IMR-90 (cell line): ENCODE measurements at regions not wholly inside any gene's neighbourhood (a gene's known extent, or its start where the extent isn't known, plus 50 kb on each side); places are given as distances from the start of the nearest gene placed in this dataset.

Experiments used
- ATAC-seq: fragments of 200-7000 bp; cut with Tn5 transposase; 2 replicates; pipeline ENCODE4 v1.9.1; 2020; ENCODE audit warnings: low read depth, mild to moderate bottlenecking, moderate library complexity
- BruUV-seq: library from RNA; stranded (reverse); fragments of 400-500 nt; replicated peaks from 2 replicates; lab custom pipeline; 2021; lab: Mats Ljungman, UMichigan
- CTCF ChIA-PET: fragments of 300-600 bp; formaldehyde crosslinking; extraction: SDS; loops from one replicate; lab custom pipeline; 2021; ENCODE audit warnings: antibody characterized with exemption; lab: Yijun Ruan, JAX
- POLR2A ChIA-PET: fragments of 300-600 bp; sonication (Branson Sonifier 250); formaldehyde crosslinking; loops from one replicate; lab custom pipeline; 2022; ENCODE audit warnings: antibody characterized with exemption; ENCODE audit not compliant: unreplicated experiment; lab: Charles Lee
- DNase-seq: peaks from one replicate; pipeline ENCODE4 v3.0.0; 2013
- H2AFZ ChIP-seq: replicated peaks from 2 replicates; pipeline ENCODE3; 2013; ENCODE audit warnings: low read length, mild to moderate bottlenecking; ENCODE audit not compliant: poor library complexity
- H2AK5ac ChIP-seq: 2 replicates; pipeline ENCODE4 v1.6.1; 2013; ENCODE audit warnings: low read depth, low read length, inconsistent platforms
- H2AK9ac ChIP-seq: replicated peaks from 2 replicates; pipeline ENCODE3; 2013; ENCODE audit warnings: mild to moderate bottlenecking, low read depth, low read length, moderate library complexity; ENCODE audit not compliant: poor library complexity
- H2BK120ac ChIP-seq: 2 replicates; pipeline ENCODE4 v1.6.1; 2013; ENCODE audit warnings: low read depth, low read length, inconsistent platforms
- H2BK15ac ChIP-seq: 3 replicates; pipeline ENCODE4 v1.6.1; 2013; ENCODE audit warnings: low read depth, low read length, inconsistent platforms
- H2BK20ac ChIP-seq: 2 replicates; pipeline ENCODE4 v1.6.1; 2013; ENCODE audit warnings: low read depth, mild to moderate bottlenecking, inconsistent platforms, low read length, moderate library complexity
- H2BK5ac ChIP-seq: 2 replicates; pipeline ENCODE4 v1.6.1; 2013; ENCODE audit warnings: mild to moderate bottlenecking, low read depth, low read length, inconsistent platforms; ENCODE audit not compliant: poor library complexity, severe bottlenecking
- H3K14ac ChIP-seq: replicated peaks from 2 replicates; pipeline ENCODE4 v1.6.1; 2013; ENCODE audit warnings: low read depth, low read length, inconsistent platforms
- H3K18ac ChIP-seq: 2 replicates; pipeline ENCODE4 v1.6.1; 2013; ENCODE audit warnings: low read depth, low read length, control low read depth
- H3K23ac ChIP-seq: 2 replicates; pipeline ENCODE4 v1.6.1; 2013; ENCODE audit warnings: low read depth, low read length, inconsistent platforms
- H3K27ac ChIP-seq: 2 replicates; pipeline ENCODE4 v1.5.1; 2013; ENCODE audit warnings: mild to moderate bottlenecking, control low read depth, low read length; ENCODE audit not compliant: insufficient read depth
- H3K27me3 ChIP-seq: 2 replicates; pipeline ENCODE4 v1.6.1; 2013; ENCODE audit warnings: low read length; ENCODE audit not compliant: control insufficient read depth, insufficient read depth
- H3K36me3 ChIP-seq: 2 replicates; pipeline ENCODE4 v1.6.1; 2013; ENCODE audit warnings: low read length, mixed read lengths; ENCODE audit not compliant: control insufficient read depth, insufficient read depth
- H3K4ac ChIP-seq: 2 replicates; pipeline ENCODE4 v1.6.1; 2013; ENCODE audit warnings: low read depth, low read length, inconsistent platforms
- H3K4me1 ChIP-seq: 2 replicates; pipeline ENCODE4 v1.6.1; 2013; ENCODE audit warnings: low read length, mixed read lengths; ENCODE audit not compliant: control insufficient read depth, insufficient read depth
- H3K4me2 ChIP-seq: 2 replicates; pipeline ENCODE4 v1.6.1; 2013; ENCODE audit warnings: low read depth, mild to moderate bottlenecking, control low read depth, low read length, moderate library complexity
- H3K4me3 ChIP-seq: 2 replicates; pipeline ENCODE4 v1.5.1; 2013; ENCODE audit warnings: low read depth, mild to moderate bottlenecking, control low read depth, low read length, moderate library complexity; ENCODE audit not compliant: insufficient read depth
- H3K56ac ChIP-seq: 2 replicates; pipeline ENCODE4 v1.6.1; 2013; ENCODE audit warnings: low read length, inconsistent platforms; ENCODE audit not compliant: insufficient read depth; ENCODE audit errors: extremely low read depth
- H3K79me1 ChIP-seq, 2 experiments: 2 replicates each; pipeline ENCODE4 v1.6.1; 2013; ENCODE audit warnings: low read length in 2 of 2, inconsistent platforms in 1 of 2, low read depth in 1 of 2
- H3K9ac ChIP-seq: 2 replicates; pipeline ENCODE4 v1.6.1; 2013; ENCODE audit warnings: low read depth, low read length, control low read depth
- H3K9me1 ChIP-seq: 2 replicates; pipeline ENCODE4 v1.6.1; 2013; ENCODE audit warnings: low read length, inconsistent platforms; ENCODE audit not compliant: insufficient read depth
- H3K9me3 ChIP-seq: 2 replicates; pipeline ENCODE4 v1.6.1; 2013; ENCODE audit warnings: low read length; ENCODE audit not compliant: control insufficient read depth, insufficient read depth
- H4K20me1 ChIP-seq: 2 replicates; pipeline ENCODE4 v1.6.1; 2013; ENCODE audit warnings: low read length, inconsistent platforms; ENCODE audit not compliant: insufficient read depth
- H4K5ac ChIP-seq: 2 replicates; pipeline ENCODE4 v1.6.1; 2013; ENCODE audit warnings: mild to moderate bottlenecking, low read depth, low read length, control low read depth
- H4K8ac ChIP-seq, 2 experiments: 2 replicates each; pipeline ENCODE4 v1.6.1; 2013; ENCODE audit warnings: low read depth in 2 of 2, low read length in 2 of 2, control low read depth in 1 of 2, inconsistent platforms in 1 of 2
- H4K91ac ChIP-seq: 2 replicates; pipeline ENCODE4 v1.6.1; 2013; ENCODE audit warnings: low read depth, low read length, inconsistent platforms; ENCODE audit not compliant: insufficient read depth
- CHD1 ChIP-seq: IDR thresholded peaks from 2 replicates; pipeline ENCODE4 v1.6.1; 2012; ENCODE audit warnings: low read depth, low read length, improper control_type of control experiment
- ELK1 ChIP-seq: fragments of 150-350 bp; IDR thresholded peaks from 2 replicates; pipeline ENCODE4 v1.6.1; 2016; ENCODE audit warnings: low read depth, mild to moderate bottlenecking, low read length, moderate library complexity, borderline replicate concordance
- FOS ChIP-seq: fragments of 150-350 bp; IDR thresholded peaks from 2 replicates; pipeline ENCODE4 v1.6.1; 2016; ENCODE audit warnings: low read depth, low read length
- MAFK ChIP-seq: IDR thresholded peaks from 2 replicates; pipeline ENCODE4 v1.6.1; 2012; ENCODE audit warnings: low read depth, low read length, improper control_type of control experiment
- MAZ ChIP-seq: IDR thresholded peaks from 2 replicates; pipeline ENCODE4 v1.6.1; 2012; ENCODE audit warnings: low read depth, mild to moderate bottlenecking, low read length, improper control_type of control experiment, moderate library complexity, borderline replicate concordance
- MXI1 ChIP-seq: IDR thresholded peaks from 2 replicates; pipeline ENCODE4 v1.6.1; 2012; ENCODE audit warnings: low read depth, mild to moderate bottlenecking, low read length, moderate library complexity, borderline replicate concordance
- NFE2L2 ChIP-seq: fragments of 150-350 bp; IDR thresholded peaks from 2 replicates; pipeline ENCODE4 v1.6.1; 2016; ENCODE audit warnings: low read depth, mild to moderate bottlenecking, low read length
- RAD21 ChIP-seq: IDR thresholded peaks from 2 replicates; pipeline ENCODE4 v1.6.1; 2012; ENCODE audit warnings: low read length, improper control_type of control experiment
- RCOR1 ChIP-seq: IDR thresholded peaks from 2 replicates; pipeline ENCODE4 v1.6.1; 2012; ENCODE audit warnings: mild to moderate bottlenecking, low read length, improper control_type of control experiment; ENCODE audit not compliant: insufficient replicate concordance
- RFX5 ChIP-seq: IDR thresholded peaks from 2 replicates; pipeline ENCODE4 v1.8.0; 2012; ENCODE audit warnings: low read depth, mild to moderate bottlenecking, low read length, moderate library complexity
- SMC3 ChIP-seq: fragments of 150-350 bp; IDR thresholded peaks from 2 replicates; pipeline ENCODE4 v1.6.1; 2016; ENCODE audit warnings: low read depth, mild to moderate bottlenecking, antibody characterized with exemption, low read length, moderate library complexity
- WGBS, 2 experiments: methylation state at CpG; one replicate each; pipeline versions ENCODE4 v1.1.5 to v1.1.7; 2013; ENCODE audit warnings: missing lambda C conversion rate in 2 of 2; ENCODE audit not compliant: insufficient read length in 1 of 2; ENCODE audit errors: extremely low coverage in 2 of 2; 5-methylcytosine and 5-hydroxymethylcytosine counted together
- dilution Hi-C: fragments of 300-500 bp; cut with HindIII; formaldehyde crosslinking; loops from one replicate; pipeline ENCODE4 v1.14.3; 2018; ENCODE audit warnings: low sequenced_read_pairs; ENCODE audit not compliant: unreplicated experiment
- in situ Hi-C: fragments of 300-500 bp; cut with MboI; formaldehyde crosslinking; loops from 3 replicates; pipeline ENCODE4 v1.14.3; 2019; ENCODE audit warnings: low sequenced_read_pairs, inconsistent platforms, mixed read lengths
- intact Hi-C: fragments of 100-400 bp; cut with micrococcal nuclease; formaldehyde crosslinking; loops from 2 replicates; pipeline ENCODE4 v1.10.0; 2022
- TF ChIP-seq, protein P1 (sequence below): conservative IDR thresholded peaks from 2 replicates; pipeline ENCODE4 v1.5.1; 2012; ENCODE audit warnings: mild to moderate bottlenecking, low read depth, low read length, improper control_type of control experiment
- TF ChIP-seq, protein P2 (sequence below): fragments of 150-350 bp; IDR thresholded peaks from 2 replicates; pipeline ENCODE4 v1.6.1; 2017; ENCODE audit warnings: mild to moderate bottlenecking, antibody characterized with exemption, low read length, low read depth

- DNase-seq, result no peak
- Histone ChIP-seq H3K9me1 (no peaks in the 10 kb centered on the region), H3K14ac (no peak overlapping the region), H3K4me3 (no peak overlapping the region), H3K27ac (no peak overlapping the region), H2BK20ac (no peak overlapping the region), H3K27me3 (no peaks in the 10 kb centered on the region), H3K56ac (no peak overlapping the region), H3K23ac (no peak overlapping the region), H3K4ac (no peak overlapping the region), H4K91ac (no peak overlapping the region), H4K8ac (no peak overlapping the region), H3K36me3 (no peaks in the 10 kb centered on the region), H2AFZ (no peak overlapping the region), H3K18ac (no peak overlapping the region), H3K4me2 (peak overlapping the region; percentile 97), H3K9ac (no peak overlapping the region), H3K9me3 (peaks cover 7% of the 10 kb centered on the region), H4K20me1 (no peaks in the 10 kb centered on the region), H2BK5ac (no peak overlapping the region), H3K79me1 (no peaks in the 10 kb centered on the region), H2BK15ac (no peak overlapping the region), H3K4me1 (peaks cover 13% of the 10 kb centered on the region), H4K5ac (no peak overlapping the region; the same call in 1 of the 2 replicates), H2BK120ac (no peak overlapping the region), H2AK9ac (no peak overlapping the region), H2AK5ac (no peak overlapping the region)
- dilution Hi-C loops (no loop called here), intact Hi-C loops (loop anchor here (5.0 to 10.0 kb wide), 2 partner anchors 152 to 171 kb away; partner anchors contain the start of gene SPATS2L), in situ Hi-C loops (no loop called here)
- CTCF ChIA-PET, result no interaction called here
- POLR2A ChIA-PET, result no interaction called here
- no peak for ATAC-seq
- no peak for TF ChIP-seq RCOR1
- TF ChIP-seq, protein P1, sequence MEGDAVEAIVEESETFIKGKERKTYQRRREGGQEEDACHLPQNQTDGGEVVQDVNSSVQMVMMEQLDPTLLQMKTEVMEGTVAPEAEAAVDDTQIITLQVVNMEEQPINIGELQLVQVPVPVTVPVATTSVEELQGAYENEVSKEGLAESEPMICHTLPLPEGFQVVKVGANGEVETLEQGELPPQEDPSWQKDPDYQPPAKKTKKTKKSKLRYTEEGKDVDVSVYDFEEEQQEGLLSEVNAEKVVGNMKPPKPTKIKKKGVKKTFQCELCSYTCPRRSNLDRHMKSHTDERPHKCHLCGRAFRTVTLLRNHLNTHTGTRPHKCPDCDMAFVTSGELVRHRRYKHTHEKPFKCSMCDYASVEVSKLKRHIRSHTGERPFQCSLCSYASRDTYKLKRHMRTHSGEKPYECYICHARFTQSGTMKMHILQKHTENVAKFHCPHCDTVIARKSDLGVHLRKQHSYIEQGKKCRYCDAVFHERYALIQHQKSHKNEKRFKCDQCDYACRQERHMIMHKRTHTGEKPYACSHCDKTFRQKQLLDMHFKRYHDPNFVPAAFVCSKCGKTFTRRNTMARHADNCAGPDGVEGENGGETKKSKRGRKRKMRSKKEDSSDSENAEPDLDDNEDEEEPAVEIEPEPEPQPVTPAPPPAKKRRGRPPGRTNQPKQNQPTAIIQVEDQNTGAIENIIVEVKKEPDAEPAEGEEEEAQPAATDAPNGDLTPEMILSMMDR, result no peak
- TF ChIP-seq MAFK, result no peak
- no peak for TF ChIP-seq ELK1
- no peak for TF ChIP-seq FOS
- TF ChIP-seq RFX5, result no peak
- no peak for TF ChIP-seq SMC3
- no peak for TF ChIP-seq CHD1
- no peak for TF ChIP-seq NFE2L2
- no peak for TF ChIP-seq RAD21
- TF ChIP-seq, protein P2, sequence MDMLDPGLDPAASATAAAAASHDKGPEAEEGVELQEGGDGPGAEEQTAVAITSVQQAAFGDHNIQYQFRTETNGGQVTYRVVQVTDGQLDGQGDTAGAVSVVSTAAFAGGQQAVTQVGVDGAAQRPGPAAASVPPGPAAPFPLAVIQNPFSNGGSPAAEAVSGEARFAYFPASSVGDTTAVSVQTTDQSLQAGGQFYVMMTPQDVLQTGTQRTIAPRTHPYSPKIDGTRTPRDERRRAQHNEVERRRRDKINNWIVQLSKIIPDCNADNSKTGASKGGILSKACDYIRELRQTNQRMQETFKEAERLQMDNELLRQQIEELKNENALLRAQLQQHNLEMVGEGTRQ, result no peak
- no peak for TF ChIP-seq MAZ
- TF ChIP-seq MXI1, result no peak
- WGBS, 2 experiments, result no CpG with 5 or more reads among the region's 3 CpGs
- no TSS peak for BruUV-seq
Measured at GRCh38 chr2:200155652-200156051, 150.8 kb upstream of the SPATS2L start.
